ENCODE measurements at regions not wholly inside any gene's neighbourhood (a gene's known extent, or its start where the extent isn't known, plus 50 kb on each side); places are given as distances from the start of the nearest gene placed in this dataset.

- H3K9me3 ChIP-seq (ENCODE audit: control insufficient read depth, low read length) = no peaks in the 10 kb centered on the region
- H3K4me1 ChIP-seq = no peaks in the 10 kb centered on the region
- no peaks in the 10 kb centered on the region for H3K79me2 ChIP-seq
- no peaks in the 10 kb centered on the region for H3K36me3 ChIP-seq (ENCODE audit: control insufficient read depth, insufficient read depth, low read length)
- TF ChIP-seq CTCF (IDR thresholded peaks at IDR 0.05) = no peak
- no peak overlapping the region for H3K27ac ChIP-seq
- no peak overlapping the region for H2AFZ ChIP-seq
- no peaks in the 10 kb centered on the region for H3K27me3 ChIP-seq (ENCODE audit: control insufficient read depth, insufficient read depth, low read length)
- no peak overlapping the region for H3K9ac ChIP-seq
- H3K4me3 ChIP-seq (ENCODE audit: low read depth, low read length) = no peak overlapping the region
- H3K4me2 ChIP-seq (ENCODE audit: low read length) = no peak overlapping the region
These were observed 119.0 kb upstream of the SATB1 start for GRCh38 chr3:18544146-18544545.

GRCh38 chr3:18538463-18539230 lies 113.5 kb upstream of the SATB1 start:
- no peak for TF ChIP-seq CTCF (IDR thresholded peaks at IDR 0.05)
- Histone ChIP-seq H3K27ac (no peak overlapping the region), H3K36me3 (ENCODE audit: control insufficient read depth, insufficient read depth, low read length) (no peaks in the 10 kb centered on the region)

GRCh38 chr3:18533039-18533438 lies 107.9 kb upstream of the SATB1 start:
- H3K4me1 ChIP-seq = no peaks in the 10 kb centered on the region
- no peaks in the 10 kb centered on the region for H3K9me3 ChIP-seq (ENCODE audit: control insufficient read depth, low read length)
- H3K79me2 ChIP-seq = no peaks in the 10 kb centered on the region
- H3K9ac ChIP-seq = no peak overlapping the region
- no peak for TF ChIP-seq CTCF (IDR thresholded peaks at IDR 0.05)
- no peak overlapping the region for H3K27ac ChIP-seq
- no peaks in the 10 kb centered on the region for H3K27me3 ChIP-seq (ENCODE audit: control insufficient read depth, insufficient read depth, low read length)
- no peaks in the 10 kb centered on the region for H3K36me3 ChIP-seq (ENCODE audit: control insufficient read depth, insufficient read depth, low read length)
- no peak overlapping the region for H2AFZ ChIP-seq
- no peak overlapping the region for H3K4me2 ChIP-seq (ENCODE audit: low read length)
- no peak overlapping the region for H3K4me3 ChIP-seq (ENCODE audit: low read depth, low read length)

More at GRCh38 chr3:18538463-18539230, 113.5 kb upstream of the SATB1 start:
- Histone ChIP-seq H3K9ac (no peak overlapping the region), H3K4me2 (ENCODE audit: low read length) (no peak overlapping the region), H3K9me3 (ENCODE audit: control insufficient read depth, low read length) (no peaks in the 10 kb centered on the region), H2AFZ (no peak overlapping the region), H3K27me3 (ENCODE audit: control insufficient read depth, insufficient read depth, low read length) (no peaks in the 10 kb centered on the region), H3K4me3 (ENCODE audit: low read depth, low read length) (no peak overlapping the region), H3K79me2 (no peaks in the 10 kb centered on the region), H3K4me1 (no peaks in the 10 kb centered on the region)

- Histone ChIP-seq H3K79me2 (no peaks in the 10 kb centered on the region), H3K27ac (no peak overlapping the region), H3K4me3 (ENCODE audit: low read depth, low read length) (no peak overlapping the region), H2AFZ (no peak overlapping the region), H3K4me1 (no peaks in the 10 kb centered on the region), H3K27me3 (ENCODE audit: control insufficient read depth, insufficient read depth, low read length) (no peaks in the 10 kb centered on the region), H3K9ac (no peak overlapping the region), H3K36me3 (ENCODE audit: control insufficient read depth, insufficient read depth, low read length) (no peaks in the 10 kb centered on the region), H3K4me2 (ENCODE audit: low read length) (no peak overlapping the region), H3K9me3 (ENCODE audit: control insufficient read depth, low read length) (no peaks in the 10 kb centered on the region)
- no peak for TF ChIP-seq CTCF (IDR thresholded peaks at IDR 0.05)
These were observed 106.5 kb upstream of the SATB1 start for GRCh38 chr3:18531662-18532061.

GRCh38 chr3:18529631-18530030 lies 104.5 kb upstream of the SATB1 start:
- no peaks in the 10 kb centered on the region for H3K79me2 ChIP-seq
- H3K4me3 ChIP-seq (ENCODE audit: low read depth, low read length) = no peak overlapping the region
- no peaks in the 10 kb centered on the region for H3K36me3 ChIP-seq (ENCODE audit: control insufficient read depth, insufficient read depth, low read length)
- no peaks in the 10 kb centered on the region for H3K9me3 ChIP-seq (ENCODE audit: control insufficient read depth, low read length)
- no peak overlapping the region for H3K9ac ChIP-seq
- no peak for TF ChIP-seq CTCF (IDR thresholded peaks at IDR 0.05)
- H2AFZ ChIP-seq = no peak overlapping the region
- no peaks in the 10 kb centered on the region for H3K4me1 ChIP-seq
- no peaks in the 10 kb centered on the region for H3K27me3 ChIP-seq (ENCODE audit: control insufficient read depth, insufficient read depth, low read length)
- no peak overlapping the region for H3K4me2 ChIP-seq (ENCODE audit: low read length)
- no peak overlapping the region for H3K27ac ChIP-seq

Data from parathyroid adenoma (tissue), 2 donors.